A549 (cell line): ENCODE measurements at regions not wholly inside any gene's neighbourhood (a gene's known extent, or its start where the extent isn't known, plus 50 kb on each side); places are given as distances from the start of the nearest gene placed in this dataset.

Experiments used
- BCL3 ChIP-seq: fragments of >200 bp; sonication (Bioruptor Twin); formaldehyde crosslinking; IDR thresholded peaks from 3 replicates; pipeline ENCODE4 v1.6.1; 2016
- CEBPB ChIP-seq, 2 experiments: fragments of >200 bp in 1 of 2; sonication (Bioruptor Twin) in 1 of 2; formaldehyde crosslinking in 1 of 2; IDR thresholded peaks; 2 replicates each; pipeline ENCODE4 v1.6.1; 2012 to 2016
- CTCF ChIP-seq: fragments of >200 bp; sonication (Bioruptor Twin); formaldehyde crosslinking; IDR thresholded peaks from 3 replicates; pipeline ENCODE4 v1.5.1; 2016
- EP300 ChIP-seq, 2 experiments: fragments of >200 bp; sonication (Bioruptor Twin); formaldehyde crosslinking; IDR thresholded peaks; 2 replicates in 1 of 2; 3 replicates in 1 of 2; pipeline ENCODE4 v1.6.1; 2016 to 2017
- JUNB ChIP-seq: fragments of >200 bp; sonication (Bioruptor Twin); formaldehyde crosslinking; IDR thresholded peaks from 2 replicates; pipeline ENCODE4 v1.6.1; 2016
- MAX ChIP-seq: IDR thresholded peaks from 2 replicates; pipeline ENCODE4 v1.6.1; 2012
- POLR2A ChIP-seq: IDR thresholded peaks from 2 replicates; pipeline ENCODE4 v1.6.1; 2012; ENCODE audit warnings: mild to moderate bottlenecking, low read length
- RAD21 ChIP-seq, 2 experiments: fragments of >200 bp in 1 of 2; sonication (Bioruptor Twin) in 1 of 2; formaldehyde crosslinking in 1 of 2; IDR thresholded peaks in 1 of 2; conservative IDR thresholded peaks in 1 of 2; 2 replicates in 1 of 2; 3 replicates in 1 of 2; pipeline ENCODE4 v1.6.1; 2012 to 2018; ENCODE audit warnings: inconsistent platforms in 1 of 2
- REST ChIP-seq: fragments of 200-600 bp; sonication (generic); IDR thresholded peaks from 2 replicates; pipeline ENCODE4 v1.6.1; 2016; ENCODE audit warnings: antibody characterized with exemption, mild to moderate bottlenecking, moderate library complexity
- RNF2 ChIP-seq: fragments of 200-600 bp; sonication (generic); IDR thresholded peaks from 2 replicates; pipeline ENCODE4 v1.6.1; 2016; ENCODE audit warnings: low read depth, mild to moderate bottlenecking, antibody characterized with exemption, moderate library complexity, borderline replicate concordance
- SMC3 ChIP-seq: fragments of >200 bp; sonication (Bioruptor Twin); formaldehyde crosslinking; IDR thresholded peaks from 3 replicates; pipeline ENCODE4 v1.6.1; 2018; ENCODE audit warnings: inconsistent platforms
- ZSCAN20 ChIP-seq: fragments of 250-450 bp; sonication (Bioruptor Pico); IDR thresholded peaks from 2 replicates; pipeline ENCODE4 v1.8.0; 2022; ENCODE audit warnings: mild to moderate bottlenecking, moderate library complexity

GRCh38 chr2:209145941-209146681 is 277.7 kb upstream of the MAP2 start:
- TF ChIP-seq POLR2A (no peak), CEBPB (IDR thresholded peaks at IDR 0.05) (no peak), CTCF (no peak), ZSCAN20 (CRISPR knock-in tag) (no peak), MAX (no peak), EP300 (IDR thresholded peaks at IDR 0.05) (no peak), SMC3 (no peak), RAD21 (conservative IDR thresholded peaks at IDR 0.05 in 1 of 2, IDR thresholded peaks at IDR 0.05 in 1 of 2) (no peak), BCL3 (no peak), REST (no peak), RNF2 (no peak), JUNB (no peak)
